GM13977 (cell line): ENCODE measurements at regions not wholly inside any gene's neighbourhood (a gene's known extent, or its start where the extent isn't known, plus 50 kb on each side); places are given as distances from the start of the nearest gene placed in this dataset.

Experiments used
- DNase-seq: peaks from one replicate; pipeline ENCODE4 v3.0.0; 2012; ENCODE audit warnings: low spot score
- in situ Hi-C: fragments of 300-500 bp; cut with MboI; formaldehyde crosslinking; loops from one replicate; pipeline ENCODE4 v1.12.0; 2022; ENCODE audit warnings: low sequenced_read_pairs, low pct_unique_long_range_greater_than_20kb, mixed read lengths, inconsistent platforms; ENCODE audit not compliant: unreplicated experiment
- TF ChIP-seq, protein P1 (sequence below): IDR thresholded peaks from 2 replicates; pipeline ENCODE4 v1.5.1; 2012; ENCODE audit warnings: mild to moderate bottlenecking, control low read depth; ENCODE audit not compliant: insufficient read depth; ENCODE audit errors: extremely low read depth, missing control alignments

DNA sequence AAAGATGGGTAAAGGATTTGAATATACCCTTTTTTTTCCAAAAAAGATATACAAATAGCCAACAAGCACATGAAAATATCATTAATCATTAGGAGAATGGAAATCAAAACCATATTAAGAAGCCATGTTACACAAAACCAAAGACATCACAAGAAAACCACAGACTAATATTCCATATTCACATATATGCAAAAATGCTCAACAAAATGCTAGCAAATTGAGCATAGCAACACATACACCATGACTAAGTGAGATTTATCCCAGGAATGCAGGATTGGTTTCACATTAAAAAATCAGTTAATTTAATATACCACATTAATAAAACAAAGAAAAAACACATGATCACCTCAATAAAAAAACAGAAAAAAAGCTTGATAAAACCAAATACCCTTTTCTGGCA is 84.7 kb upstream of the LMNTD1 start:
- in situ Hi-C loops, result no loop called here
- DNase-seq, result no peak
- TF ChIP-seq, protein P1, sequence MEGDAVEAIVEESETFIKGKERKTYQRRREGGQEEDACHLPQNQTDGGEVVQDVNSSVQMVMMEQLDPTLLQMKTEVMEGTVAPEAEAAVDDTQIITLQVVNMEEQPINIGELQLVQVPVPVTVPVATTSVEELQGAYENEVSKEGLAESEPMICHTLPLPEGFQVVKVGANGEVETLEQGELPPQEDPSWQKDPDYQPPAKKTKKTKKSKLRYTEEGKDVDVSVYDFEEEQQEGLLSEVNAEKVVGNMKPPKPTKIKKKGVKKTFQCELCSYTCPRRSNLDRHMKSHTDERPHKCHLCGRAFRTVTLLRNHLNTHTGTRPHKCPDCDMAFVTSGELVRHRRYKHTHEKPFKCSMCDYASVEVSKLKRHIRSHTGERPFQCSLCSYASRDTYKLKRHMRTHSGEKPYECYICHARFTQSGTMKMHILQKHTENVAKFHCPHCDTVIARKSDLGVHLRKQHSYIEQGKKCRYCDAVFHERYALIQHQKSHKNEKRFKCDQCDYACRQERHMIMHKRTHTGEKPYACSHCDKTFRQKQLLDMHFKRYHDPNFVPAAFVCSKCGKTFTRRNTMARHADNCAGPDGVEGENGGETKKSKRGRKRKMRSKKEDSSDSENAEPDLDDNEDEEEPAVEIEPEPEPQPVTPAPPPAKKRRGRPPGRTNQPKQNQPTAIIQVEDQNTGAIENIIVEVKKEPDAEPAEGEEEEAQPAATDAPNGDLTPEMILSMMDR, result no peak

DNA sequence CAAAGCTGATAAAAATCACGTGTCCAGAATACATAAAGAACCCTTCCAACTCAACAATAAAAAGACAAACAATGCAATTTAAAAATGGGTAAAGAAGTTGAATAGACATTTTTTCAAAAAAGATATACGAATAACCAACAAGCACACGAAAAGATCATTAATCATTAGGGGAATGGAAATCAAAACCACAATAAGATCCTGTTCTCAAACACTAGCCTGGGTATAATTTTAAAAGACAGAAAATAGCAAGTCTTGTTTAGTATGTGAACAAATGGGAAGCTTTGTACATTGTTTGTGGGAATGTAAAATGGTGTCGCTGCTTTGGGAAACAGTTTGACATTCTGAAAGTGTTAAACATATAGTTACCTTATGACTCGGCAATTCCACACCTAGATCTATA is 86.3 kb upstream of the LMNTD1 start:
- in situ Hi-C loops, result no loop called here
- DNase-seq, result no peak
- TF ChIP-seq, protein P1, result no peak

DNA sequence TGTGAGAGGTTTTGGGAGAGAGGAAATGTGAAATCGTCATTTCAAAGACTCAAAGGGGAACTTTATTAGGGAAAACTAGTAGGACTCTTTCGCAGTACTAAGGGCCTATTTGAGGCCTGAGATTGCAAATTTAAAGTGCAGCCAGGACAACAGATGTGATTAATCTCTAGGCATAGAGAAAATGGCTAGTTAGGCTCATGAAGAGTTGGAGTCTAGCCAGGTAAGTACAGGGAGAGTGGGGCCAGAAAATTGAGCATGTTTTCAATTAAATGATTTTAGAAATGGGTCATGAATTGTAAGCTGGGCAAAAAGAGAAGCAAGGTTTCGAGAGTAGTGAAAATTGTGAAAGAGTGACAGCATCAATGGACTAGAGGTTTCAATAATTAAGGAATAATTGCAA is 91.9 kb upstream of the LMNTD1 start:
- in situ Hi-C loops, result no loop called here
- TF ChIP-seq, protein P1, result no peak
- no peak for DNase-seq

DNA sequence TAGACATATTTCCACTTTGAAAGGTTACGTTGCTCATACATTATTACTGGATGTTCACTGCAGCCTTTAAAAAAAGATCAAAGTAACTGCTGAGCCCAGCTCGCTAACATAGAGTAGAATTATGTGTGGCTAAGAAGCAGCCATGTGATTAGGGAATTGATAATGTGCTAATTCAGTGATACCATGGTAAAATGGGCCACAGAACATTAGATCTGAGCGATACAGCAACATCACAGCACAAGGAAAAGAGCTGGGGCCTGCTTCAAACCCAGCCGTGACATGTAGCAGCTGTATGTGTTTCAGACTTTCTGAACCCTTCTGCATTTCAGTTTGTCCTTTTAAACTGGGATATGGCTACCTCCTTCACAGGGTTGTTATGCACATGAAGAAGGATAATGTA is 92.3 kb upstream of the LMNTD1 start:
- TF ChIP-seq, protein P1, result no peak
- in situ Hi-C loops, result no loop called here

DNA sequence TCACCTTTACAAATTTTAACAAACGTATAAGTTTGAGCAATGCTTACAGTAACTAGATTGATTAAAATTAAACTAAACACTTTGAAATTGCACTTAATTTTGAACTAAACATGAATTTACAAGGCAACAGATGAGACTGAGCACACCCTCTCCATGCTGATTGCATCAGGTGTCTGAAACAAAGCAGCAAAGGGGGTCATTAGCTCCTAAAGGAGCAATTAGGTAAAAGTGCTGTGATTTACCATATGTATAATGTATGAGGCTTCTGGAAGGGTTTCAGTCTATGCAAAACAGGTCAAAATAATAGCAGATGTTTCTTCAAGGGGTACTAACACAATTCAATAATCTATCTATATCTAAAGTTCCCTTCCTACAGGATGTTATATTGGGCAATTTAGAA is 98.8 kb upstream of the LMNTD1 start:
- in situ Hi-C loops, result no loop called here
- TF ChIP-seq, protein P1, result no peak
- no peak for DNase-seq

More for the DNA sequence above, 92.3 kb upstream of the LMNTD1 start:
- no peak for DNase-seq

DNA sequence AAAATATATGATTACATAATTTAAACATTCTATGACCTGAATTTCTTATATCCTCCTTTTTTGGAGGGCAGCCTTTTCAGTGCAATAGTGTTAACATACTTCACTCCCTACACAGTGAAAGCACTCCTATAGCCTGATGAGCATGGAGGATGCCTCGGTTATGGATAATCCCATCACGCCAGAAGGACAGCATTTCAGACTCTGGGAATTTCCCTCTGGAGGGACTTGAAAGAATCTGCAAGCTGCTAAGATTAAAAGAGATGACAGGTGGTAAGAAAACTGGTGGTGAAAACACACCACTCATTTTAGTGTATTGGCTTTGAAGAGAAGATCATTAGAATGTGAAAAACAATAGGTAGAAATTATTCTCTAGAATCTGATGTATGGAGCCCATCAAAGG is 99.3 kb upstream of the LMNTD1 start:
- in situ Hi-C loops, result no loop called here
- TF ChIP-seq, protein P1, result no peak
- no peak for DNase-seq

DNA sequence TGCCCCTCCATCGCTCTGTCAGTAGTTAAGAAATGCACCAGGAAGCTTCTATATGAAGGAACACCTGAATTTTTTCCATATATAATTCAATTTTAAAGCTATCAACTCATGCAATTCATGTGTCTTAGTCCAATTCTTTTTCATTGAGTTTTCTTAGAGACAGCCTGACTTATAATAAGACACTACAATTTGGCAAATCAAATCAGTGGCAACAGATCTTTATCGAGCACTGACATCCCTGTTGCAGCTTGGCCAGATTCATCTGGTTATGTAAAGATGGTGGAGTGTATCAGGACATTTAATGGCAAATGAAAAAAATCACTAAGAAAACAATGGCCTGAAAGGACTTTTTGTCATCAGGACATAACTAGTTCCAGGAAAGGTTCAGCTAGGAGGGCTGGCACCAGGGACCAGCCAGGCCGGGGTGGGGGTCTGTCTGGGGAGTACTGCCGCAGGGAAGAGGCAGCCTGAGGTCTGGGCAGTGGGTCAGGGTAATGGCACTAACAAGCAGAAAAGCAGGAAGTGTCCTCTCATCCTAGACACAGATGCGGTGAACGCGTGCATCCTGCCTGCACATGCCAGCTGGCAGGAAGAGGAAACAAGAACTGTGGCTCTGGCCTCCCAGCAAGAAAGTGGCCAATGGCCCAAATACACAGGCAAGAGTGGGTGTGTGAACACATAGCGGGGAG is 100.5 kb upstream of the LMNTD1 start:
- TF ChIP-seq, protein P1, result no peak
- in situ Hi-C loops, result no loop called here
- DNase-seq, result no peak
